HG03521 (cell line): ENCODE measurements at regions not wholly inside any gene's neighbourhood (a gene's known extent, or its start where the extent isn't known, plus 50 kb on each side); places are given as distances from the start of the nearest gene placed in this dataset.

Experiments
- ATAC-seq: cut with Tn5 transposase; IDR thresholded peaks from one replicate; pipeline ENCODE4 v1.9.1; 2021; ENCODE audit warnings: mild to moderate bottlenecking, moderate library complexity; ENCODE audit not compliant: unreplicated experiment

GRCh38 chr3:55244247-55244646 is 242.9 kb downstream of the WNT5A start:
- ATAC-seq, result no peak

- no peak for ATAC-seq
These were observed 243.4 kb downstream of the WNT5A start for GRCh38 chr3:55243678-55244077.

- no peak for ATAC-seq
These were observed 244.2 kb downstream of the WNT5A start for GRCh38 chr3:55242921-55243320.

GRCh38 chr3:55241098-55241497 is 246.0 kb downstream of the WNT5A start:
- ATAC-seq, result no peak

GRCh38 chr3:55235416-55235815 is 251.7 kb downstream of the WNT5A start:
- no peak for ATAC-seq

- ATAC-seq, result no peak
These were observed 260.4 kb downstream of the WNT5A start for GRCh38 chr3:55226696-55227095.

GRCh38 chr3:55218577-55218976 is 268.5 kb downstream of the WNT5A start:
- no peak for ATAC-seq

GRCh38 chr3:55207744-55208143 is 279.4 kb downstream of the WNT5A start:
- ATAC-seq, result no peak

GRCh38 chr3:55205990-55206389 is 278.1 kb upstream of the LRTM1 start:
- ATAC-seq, result no peak

GRCh38 chr3:55204417-55204816 is 276.6 kb upstream of the LRTM1 start:
- no peak for ATAC-seq

GRCh38 chr3:55203546-55203945 is 275.7 kb upstream of the LRTM1 start:
- ATAC-seq, result no peak

GRCh38 chr3:55203006-55203405 is 275.1 kb upstream of the LRTM1 start:
- ATAC-seq, result no peak

GRCh38 chr3:55202326-55202725 is 274.5 kb upstream of the LRTM1 start:
- ATAC-seq, result no peak

GRCh38 chr3:55201779-55202178 is 273.9 kb upstream of the LRTM1 start:
- ATAC-seq, result no peak

- no peak for ATAC-seq
These were observed 273.0 kb upstream of the LRTM1 start for GRCh38 chr3:55200906-55201305.

GRCh38 chr3:55198554-55198953 is 270.7 kb upstream of the LRTM1 start:
- ATAC-seq, result no peak

GRCh38 chr3:55197021-55197420 is 269.2 kb upstream of the LRTM1 start:
- no peak for ATAC-seq

- ATAC-seq, result no peak
These were observed 268.6 kb upstream of the LRTM1 start for GRCh38 chr3:55196495-55196894.

GRCh38 chr3:55194376-55194775 is 266.5 kb upstream of the LRTM1 start:
- no peak for ATAC-seq

GRCh38 chr3:55191911-55192775 is 264.3 kb upstream of the LRTM1 start:
- ATAC-seq, result no peak

GRCh38 chr3:55190331-55190730 is 262.5 kb upstream of the LRTM1 start:
- ATAC-seq, result no peak

GRCh38 chr3:55189359-55189801 is 261.5 kb upstream of the LRTM1 start:
- no peak for ATAC-seq

- ATAC-seq, result no peak
These were observed 257.5 kb upstream of the LRTM1 start for GRCh38 chr3:55185380-55185779.
